ENCODE measurements at regions not wholly inside any gene's neighbourhood (a gene's known extent, or its start where the extent isn't known, plus 50 kb on each side); places are given as distances from the start of the nearest gene placed in this dataset.
A peak's percentile ranks its signal among the peaks of the same experiment; 100 is the strongest.

- Histone ChIP-seq H4K20me1 (ENCODE audit: insufficient read depth, low read length) (no peaks in the 10 kb centered on the region), H3K9me3 (ENCODE audit: insufficient read depth, low read depth, low read length) (no peaks in the 10 kb centered on the region), H2AFZ (ENCODE audit: low read depth, low read length) (no peak overlapping the region), H3K79me2 (ENCODE audit: insufficient read depth, low read length) (no peaks in the 10 kb centered on the region), H3K4me1 (ENCODE audit: insufficient read depth, low read length) (no peaks in the 10 kb centered on the region), H3K27me3 (ENCODE audit: insufficient read depth, low read length) (no peaks in the 10 kb centered on the region), H3K4me2 (ENCODE audit: low read length) (no peak overlapping the region), H3K9ac (ENCODE audit: low read length) (no peak overlapping the region), H3K36me3 (ENCODE audit: insufficient read depth, low read length) (no peaks in the 10 kb centered on the region), H3K27ac (ENCODE audit: low read depth, low read length) (no peak overlapping the region), H3K4me3 (ENCODE audit: insufficient read depth, low read depth, low read length) (no peak overlapping the region)
- no peak for DNase-seq (ENCODE audit: low read depth)
- no peak for FAIRE-seq
- Mint-ChIP-seq H3K27me3 (ENCODE audit: low read depth, unreplicated experiment) (no peaks in the 10 kb centered on the region), H3K27ac (ENCODE audit: unreplicated experiment) (no peak overlapping the region), H3K36me3 (ENCODE audit: low read depth, unreplicated experiment) (no peaks in the 10 kb centered on the region), H3K4me3 (ENCODE audit: unreplicated experiment) (no peak overlapping the region), H3K4me1 (ENCODE audit: low read depth, unreplicated experiment) (peaks cover 6% of the 10 kb centered on the region), H3K9me3 (ENCODE audit: unreplicated experiment) (peaks cover 3% of the 10 kb centered on the region)
- TF ChIP-seq EZH2 (IDR thresholded peaks at IDR 0.05; ENCODE audit: insufficient read depth, low read length) (no peak), CTCF (IDR thresholded peaks at IDR 0.05; ENCODE audit: insufficient read depth, low read depth, low read length) (no peak)
These were observed 118.3 kb downstream of the FBXO4 start for GRCh38 chr5:42043400-42043799.

GRCh38 chr5:42057254-42057690, 132.2 kb downstream of the FBXO4 start:
- H3K9ac ChIP-seq (ENCODE audit: low read length), result no peak overlapping the region
- H3K9me3 Mint-ChIP-seq (ENCODE audit: unreplicated experiment), result no peaks in the 10 kb centered on the region
- no peaks in the 10 kb centered on the region for H3K27me3 Mint-ChIP-seq (ENCODE audit: low read depth, unreplicated experiment)
- no peaks in the 10 kb centered on the region for H3K4me1 ChIP-seq (ENCODE audit: insufficient read depth, low read length)
- TF ChIP-seq EZH2 (IDR thresholded peaks at IDR 0.05; ENCODE audit: insufficient read depth, low read length) (no peak), CTCF (IDR thresholded peaks at IDR 0.05; ENCODE audit: insufficient read depth, low read depth, low read length) (peak; percentile 68)
- H3K4me3 ChIP-seq (ENCODE audit: insufficient read depth, low read depth, low read length), result no peak overlapping the region
- H3K27ac Mint-ChIP-seq (ENCODE audit: unreplicated experiment), result no peak overlapping the region
- H3K4me1 Mint-ChIP-seq (ENCODE audit: low read depth, unreplicated experiment), result no peaks in the 10 kb centered on the region
- no peak overlapping the region for H3K4me2 ChIP-seq (ENCODE audit: low read length)
- DNase-seq (ENCODE audit: low read depth) (no peak), FAIRE-seq (no peak)
- no peaks in the 10 kb centered on the region for H3K36me3 Mint-ChIP-seq (ENCODE audit: low read depth, unreplicated experiment)
- no peak overlapping the region for H3K27ac ChIP-seq (ENCODE audit: low read depth, low read length)
- no peaks in the 10 kb centered on the region for H3K36me3 ChIP-seq (ENCODE audit: insufficient read depth, low read length)
- H3K4me3 Mint-ChIP-seq (ENCODE audit: unreplicated experiment), result no peak overlapping the region
- H3K79me2 ChIP-seq (ENCODE audit: insufficient read depth, low read length), result no peaks in the 10 kb centered on the region
- peak overlapping the region; percentile 21 for H2AFZ ChIP-seq (ENCODE audit: low read depth, low read length)
- no peaks in the 10 kb centered on the region for H4K20me1 ChIP-seq (ENCODE audit: insufficient read depth, low read length)
- H3K9me3 ChIP-seq (ENCODE audit: insufficient read depth, low read depth, low read length), result no peaks in the 10 kb centered on the region
- H3K27me3 ChIP-seq (ENCODE audit: insufficient read depth, low read length), result no peaks in the 10 kb centered on the region

- Histone ChIP-seq H3K27ac (ENCODE audit: low read depth, low read length) (no peak overlapping the region), H3K9me3 (ENCODE audit: insufficient read depth, low read depth, low read length) (no peaks in the 10 kb centered on the region), H4K20me1 (ENCODE audit: insufficient read depth, low read length) (no peaks in the 10 kb centered on the region), H2AFZ (ENCODE audit: low read depth, low read length) (no peak overlapping the region), H3K4me1 (ENCODE audit: insufficient read depth, low read length) (no peaks in the 10 kb centered on the region), H3K4me2 (ENCODE audit: low read length) (no peak overlapping the region), H3K4me3 (ENCODE audit: insufficient read depth, low read depth, low read length) (no peak overlapping the region), H3K9ac (ENCODE audit: low read length) (no peak overlapping the region), H3K36me3 (ENCODE audit: insufficient read depth, low read length) (no peaks in the 10 kb centered on the region), H3K27me3 (ENCODE audit: insufficient read depth, low read length) (no peaks in the 10 kb centered on the region), H3K79me2 (ENCODE audit: insufficient read depth, low read length) (no peaks in the 10 kb centered on the region)
- no peaks in the 10 kb centered on the region for H3K36me3 Mint-ChIP-seq (ENCODE audit: low read depth, unreplicated experiment)
- DNase-seq (ENCODE audit: low read depth), result peak; percentile 5
- H3K4me1 Mint-ChIP-seq (ENCODE audit: low read depth, unreplicated experiment), result no peaks in the 10 kb centered on the region
- no peak overlapping the region for H3K4me3 Mint-ChIP-seq (ENCODE audit: unreplicated experiment)
- H3K27me3 Mint-ChIP-seq (ENCODE audit: low read depth, unreplicated experiment), result no peaks in the 10 kb centered on the region
- TF ChIP-seq CTCF (IDR thresholded peaks at IDR 0.05; ENCODE audit: insufficient read depth, low read depth, low read length) (no peak), EZH2 (IDR thresholded peaks at IDR 0.05; ENCODE audit: insufficient read depth, low read length) (no peak)
- FAIRE-seq, result no peak
- no peak overlapping the region for H3K27ac Mint-ChIP-seq (ENCODE audit: unreplicated experiment)
- no peaks in the 10 kb centered on the region for H3K9me3 Mint-ChIP-seq (ENCODE audit: unreplicated experiment)
These were observed 134.2 kb downstream of the FBXO4 start for GRCh38 chr5:42059291-42059690.

All from astrocyte (in vitro differentiated cells and primary cell).